Smooth muscle cell (in vitro differentiated cells): ENCODE measurements at regions not wholly inside any gene's neighbourhood (a gene's known extent, or its start where the extent isn't known, plus 50 kb on each side); places are given as distances from the start of the nearest gene placed in this dataset.

ENCODE experiments used
- DNase-seq: peaks from one replicate; lab custom pipeline; 2025; ENCODE audit not compliant: unreplicated experiment; lab: John Stamatoyannopoulos, UW
- H2AFZ ChIP-seq: fragments of 200-600 bp; sonication (generic); 2 replicates; pipeline ENCODE4 v1.6.0; 2016; ENCODE audit warnings: antibody characterized with exemption, low read depth, mild to moderate bottlenecking
- H3F3A ChIP-seq: fragments of 200-600 bp; sonication (generic); 2 replicates; pipeline ENCODE4 v1.6.0; 2017; ENCODE audit warnings: antibody characterized with exemption, low read depth
- H3K27ac ChIP-seq: fragments of 200-600 bp; sonication (generic); 2 replicates; pipeline ENCODE4 v1.5.1; 2016; ENCODE audit warnings: low read depth, mild to moderate bottlenecking
- H3K27me3 ChIP-seq: fragments of 200-600 bp; sonication (generic); 2 replicates; pipeline ENCODE4 v1.6.1; 2016; ENCODE audit warnings: low read depth, mild to moderate bottlenecking
- H3K36me3 ChIP-seq: fragments of 200-600 bp; sonication (generic); 2 replicates; pipeline ENCODE4 v1.5.1; 2016; ENCODE audit warnings: low read depth
- H3K4me1 ChIP-seq: fragments of 200-600 bp; sonication (generic); 2 replicates; pipeline ENCODE4 v1.5.1; 2016; ENCODE audit warnings: low read depth
- H3K4me2 ChIP-seq: fragments of 200-600 bp; sonication (generic); 2 replicates; pipeline ENCODE4 v1.6.0; 2016; ENCODE audit warnings: mild to moderate bottlenecking
- H3K4me3 ChIP-seq: fragments of 200-600 bp; sonication (generic); 2 replicates; pipeline ENCODE4 v1.5.1; 2016; ENCODE audit warnings: mild to moderate bottlenecking
- H3K79me2 ChIP-seq: fragments of 200-600 bp; sonication (generic); 2 replicates; pipeline ENCODE4 v1.6.0; 2016; ENCODE audit warnings: low read depth, mild to moderate bottlenecking
- H3K9ac ChIP-seq: fragments of 200-600 bp; sonication (generic); 2 replicates; pipeline ENCODE4 v1.6.0; 2016; ENCODE audit warnings: low read depth
- H3K9me3 ChIP-seq: fragments of 200-600 bp; sonication (generic); replicated peaks from 2 replicates; pipeline ENCODE4 v1.5.1; 2016; ENCODE audit warnings: low read depth
- H4K20me1 ChIP-seq: fragments of 200-600 bp; sonication (generic); 2 replicates; pipeline ENCODE4 v1.6.0; 2016; ENCODE audit warnings: low read depth
- WGBS: methylation state at CpG from one replicate; pipeline ENCODE4 v1.1.7; 2016; ENCODE audit warnings: low lambda C conversion rate; 5-methylcytosine and 5-hydroxymethylcytosine counted together
- TF ChIP-seq, protein P1 (sequence below): fragments of 200-600 bp; sonication (generic); IDR thresholded peaks from 2 replicates; pipeline ENCODE4 v1.5.1; 2017; ENCODE audit warnings: borderline replicate concordance, mild to moderate bottlenecking, antibody characterized with exemption; ENCODE audit not compliant: insufficient read depth, poor library complexity, severe bottlenecking

DNA sequence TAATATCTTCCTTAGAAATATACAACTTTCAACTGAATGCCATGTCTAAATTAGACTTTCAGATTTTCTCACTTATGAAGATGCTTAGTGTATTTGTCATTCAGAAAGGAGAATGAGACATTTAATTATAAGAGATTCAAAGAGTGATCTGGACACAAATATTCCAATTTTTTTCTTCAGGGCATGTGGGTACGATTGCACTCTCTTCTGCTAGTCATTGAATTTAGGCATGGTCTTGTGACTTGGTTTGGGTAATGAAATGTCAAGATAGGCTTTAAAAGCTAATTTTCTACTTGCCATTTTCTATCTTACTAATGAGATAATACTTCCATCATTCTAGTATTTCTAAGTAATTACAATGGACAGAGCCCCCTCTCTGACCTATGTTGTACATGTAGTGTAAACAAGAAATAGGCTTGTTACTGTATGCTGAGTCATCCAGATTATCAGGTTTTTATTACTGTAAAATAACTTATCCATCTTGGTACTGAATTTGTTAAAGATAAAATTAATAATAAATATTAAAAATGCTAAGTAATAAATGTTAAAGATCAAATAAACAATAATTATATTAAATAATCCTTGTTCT, 770.8 kb upstream of the BCHE start:
- WGBS, result 97% methylated on average over 1 of the region's 1 CpG

DNA sequence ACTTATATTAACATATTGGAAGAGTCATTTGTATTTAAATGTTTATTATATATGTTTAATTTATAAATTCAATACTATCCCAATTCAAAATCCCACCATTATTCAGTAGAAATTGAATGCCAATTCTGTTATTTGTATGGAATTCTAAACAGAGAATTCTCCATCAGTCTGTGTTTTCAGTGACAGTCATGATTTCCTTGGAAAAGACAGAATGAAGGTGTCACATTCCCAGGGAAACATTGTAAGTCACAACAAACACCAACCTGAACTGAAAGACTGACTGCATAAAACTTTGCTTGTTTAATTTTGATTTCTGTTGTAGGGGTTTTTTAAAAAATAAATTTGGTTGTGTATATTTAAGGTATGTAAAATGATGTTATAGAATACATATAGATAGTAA, 769.8 kb upstream of the BCHE start:
- no peaks in the 10 kb centered on the region for H3K4me1 ChIP-seq
- H3K36me3 ChIP-seq, result no peaks in the 10 kb centered on the region
- no peak overlapping the region for H3K9ac ChIP-seq
- TF ChIP-seq, protein P1, sequence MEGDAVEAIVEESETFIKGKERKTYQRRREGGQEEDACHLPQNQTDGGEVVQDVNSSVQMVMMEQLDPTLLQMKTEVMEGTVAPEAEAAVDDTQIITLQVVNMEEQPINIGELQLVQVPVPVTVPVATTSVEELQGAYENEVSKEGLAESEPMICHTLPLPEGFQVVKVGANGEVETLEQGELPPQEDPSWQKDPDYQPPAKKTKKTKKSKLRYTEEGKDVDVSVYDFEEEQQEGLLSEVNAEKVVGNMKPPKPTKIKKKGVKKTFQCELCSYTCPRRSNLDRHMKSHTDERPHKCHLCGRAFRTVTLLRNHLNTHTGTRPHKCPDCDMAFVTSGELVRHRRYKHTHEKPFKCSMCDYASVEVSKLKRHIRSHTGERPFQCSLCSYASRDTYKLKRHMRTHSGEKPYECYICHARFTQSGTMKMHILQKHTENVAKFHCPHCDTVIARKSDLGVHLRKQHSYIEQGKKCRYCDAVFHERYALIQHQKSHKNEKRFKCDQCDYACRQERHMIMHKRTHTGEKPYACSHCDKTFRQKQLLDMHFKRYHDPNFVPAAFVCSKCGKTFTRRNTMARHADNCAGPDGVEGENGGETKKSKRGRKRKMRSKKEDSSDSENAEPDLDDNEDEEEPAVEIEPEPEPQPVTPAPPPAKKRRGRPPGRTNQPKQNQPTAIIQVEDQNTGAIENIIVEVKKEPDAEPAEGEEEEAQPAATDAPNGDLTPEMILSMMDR, result no peak
- no peaks in the 10 kb centered on the region for H3F3A ChIP-seq
- no peak overlapping the region for H3K4me2 ChIP-seq
- no peaks in the 10 kb centered on the region for H3K27me3 ChIP-seq
- H4K20me1 ChIP-seq, result no peaks in the 10 kb centered on the region
- H3K4me3 ChIP-seq, result no peak overlapping the region
- H3K27ac ChIP-seq, result no peak overlapping the region
- H3K9me3 ChIP-seq, result no peaks in the 10 kb centered on the region
- no peaks in the 10 kb centered on the region for H3K79me2 ChIP-seq
- H2AFZ ChIP-seq, result no peak overlapping the region
- no peak for DNase-seq

More for the DNA sequence above, 770.8 kb upstream of the BCHE start:
- DNase-seq, result no peak
- H3K36me3 ChIP-seq, result no peaks in the 10 kb centered on the region
- H3K4me1 ChIP-seq, result no peaks in the 10 kb centered on the region
- H4K20me1 ChIP-seq, result no peaks in the 10 kb centered on the region
- H3K79me2 ChIP-seq, result no peaks in the 10 kb centered on the region
- no peak overlapping the region for H2AFZ ChIP-seq
- no peak overlapping the region for H3K27ac ChIP-seq
- H3K27me3 ChIP-seq, result no peaks in the 10 kb centered on the region
- no peaks in the 10 kb centered on the region for H3F3A ChIP-seq
- no peak overlapping the region for H3K9ac ChIP-seq
- no peaks in the 10 kb centered on the region for H3K9me3 ChIP-seq
- no peak overlapping the region for H3K4me3 ChIP-seq
- no peak overlapping the region for H3K4me2 ChIP-seq
- TF ChIP-seq, protein P1, result no peak

DNA sequence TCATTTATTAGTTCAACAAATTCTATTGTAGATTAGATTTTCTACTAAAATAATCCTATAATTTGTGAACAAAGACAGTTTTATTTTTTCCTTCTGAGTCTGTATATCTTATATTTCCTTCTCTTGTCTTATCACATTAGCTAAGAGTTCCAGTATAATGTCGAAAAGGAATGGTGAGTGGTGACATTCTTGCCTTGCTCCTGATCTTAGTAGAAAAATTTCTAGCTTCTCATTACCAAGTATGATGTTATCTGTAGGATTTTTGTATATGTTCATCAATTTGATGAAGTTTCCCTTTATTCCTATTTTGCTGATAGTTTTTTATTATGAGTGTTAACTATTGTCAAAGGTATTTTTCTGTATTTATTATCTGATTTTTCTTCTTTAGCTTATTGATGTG, 756.6 kb upstream of the BCHE start:
- WGBS, result 89% methylated on average over 1 of the region's 1 CpG

DNA sequence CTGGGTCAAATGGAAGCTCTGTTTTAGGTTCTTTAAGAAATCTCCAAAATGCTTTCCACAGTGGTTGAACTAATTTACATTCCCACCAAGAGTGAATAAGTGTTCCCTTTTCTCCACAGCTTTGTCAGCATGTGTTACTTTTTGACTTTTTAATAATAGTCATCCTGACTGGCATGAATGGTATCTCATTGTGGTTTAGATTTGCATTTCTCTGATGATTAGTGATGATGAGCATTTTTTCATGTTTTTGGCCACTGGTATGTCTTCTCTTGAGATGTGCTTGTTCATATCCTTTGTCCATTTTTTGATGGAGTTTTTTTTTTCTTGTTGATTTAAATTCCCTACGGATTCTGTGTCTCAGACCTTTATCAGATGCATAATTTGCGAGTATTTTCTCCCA, 745.0 kb upstream of the BCHE start:
- Histone ChIP-seq H3K4me2 (no peak overlapping the region), H3K27me3 (no peaks in the 10 kb centered on the region), H2AFZ (no peak overlapping the region), H3K9me3 (no peaks in the 10 kb centered on the region), H3F3A (no peaks in the 10 kb centered on the region), H3K79me2 (no peaks in the 10 kb centered on the region), H3K27ac (no peak overlapping the region), H3K4me3 (no peak overlapping the region), H3K36me3 (no peaks in the 10 kb centered on the region), H3K9ac (no peak overlapping the region), H4K20me1 (no peaks in the 10 kb centered on the region), H3K4me1 (no peaks in the 10 kb centered on the region)
- DNase-seq, result no peak
- TF ChIP-seq, protein P1, result no peak
- 85% methylated on average over 2 of the region's 2 CpGs for WGBS

More for the DNA sequence above, 756.6 kb upstream of the BCHE start:
- no peaks in the 10 kb centered on the region for H3F3A ChIP-seq
- H4K20me1 ChIP-seq, result no peaks in the 10 kb centered on the region
- no peak overlapping the region for H3K4me2 ChIP-seq
- TF ChIP-seq, protein P1, result no peak
- no peaks in the 10 kb centered on the region for H3K36me3 ChIP-seq
- no peaks in the 10 kb centered on the region for H3K79me2 ChIP-seq
- H3K9ac ChIP-seq, result no peak overlapping the region
- no peak for DNase-seq
- H3K27me3 ChIP-seq, result no peaks in the 10 kb centered on the region
- H3K9me3 ChIP-seq, result no peaks in the 10 kb centered on the region
- H3K27ac ChIP-seq, result no peak overlapping the region
- no peak overlapping the region for H2AFZ ChIP-seq
- no peaks in the 10 kb centered on the region for H3K4me1 ChIP-seq
- no peak overlapping the region for H3K4me3 ChIP-seq
